Hematopoietic multipotent progenitor cell treated with erythropoietin and hydrocortisone succinate and interleukin-3 and kit ligand, for 6 days (in vitro differentiated cells): ENCODE measurements at regions not wholly inside any gene's neighbourhood (a gene's known extent, or its start where the extent isn't known, plus 50 kb on each side); places are given as distances from the start of the nearest gene placed in this dataset.

Source experiments
- DNase-seq: peaks from one replicate; pipeline ENCODE4 v3.0.0-alpha.2; 2015

GRCh38 chr6:94511502-94512088, 1065.7 kb upstream of the MANEA start:
- no peak for DNase-seq

GRCh38 chr6:94510877-94511276, 1066.5 kb upstream of the MANEA start:
- no peak for DNase-seq

GRCh38 chr6:94501516-94501915, 1075.8 kb upstream of the MANEA start:
- peak; percentile 1 for DNase-seq

- no peak for DNase-seq
Measured at GRCh38 chr6:94498099-94498498, 1078.7 kb upstream of the EPHA7 start.

GRCh38 chr6:94494500-94494899, 1075.1 kb upstream of the EPHA7 start:
- DNase-seq: no peak

GRCh38 chr6:94487371-94487770, 1068.0 kb upstream of the EPHA7 start:
- DNase-seq: no peak

- DNase-seq: no peak
Measured at GRCh38 chr6:94478133-94479005, 1059.0 kb upstream of the EPHA7 start.

GRCh38 chr6:94468830-94469229, 1049.5 kb upstream of the EPHA7 start:
- DNase-seq: no peak

GRCh38 chr6:94464018-94464510, 1044.7 kb upstream of the EPHA7 start:
- no peak for DNase-seq

- no peak for DNase-seq
Measured at GRCh38 chr6:94463306-94463705, 1043.9 kb upstream of the EPHA7 start.

GRCh38 chr6:94462231-94462630, 1042.9 kb upstream of the EPHA7 start:
- no peak for DNase-seq

- no peak for DNase-seq
Measured at GRCh38 chr6:94456266-94456665, 1036.9 kb upstream of the EPHA7 start.

- no peak for DNase-seq
Measured at GRCh38 chr6:94454231-94454630, 1034.9 kb upstream of the EPHA7 start.

- DNase-seq: no peak
Measured at GRCh38 chr6:94446120-94446519, 1026.8 kb upstream of the EPHA7 start.

GRCh38 chr6:94443701-94444100, 1024.3 kb upstream of the EPHA7 start:
- DNase-seq: no peak

- no peak for DNase-seq
Measured at GRCh38 chr6:94424692-94425091, 1005.3 kb upstream of the EPHA7 start.

- DNase-seq: no peak
Measured at GRCh38 chr6:94417363-94417762, 998.0 kb upstream of the EPHA7 start.

GRCh38 chr6:94414041-94414440, 994.7 kb upstream of the EPHA7 start:
- no peak for DNase-seq

GRCh38 chr6:94401311-94401710, 982.0 kb upstream of the EPHA7 start:
- no peak for DNase-seq

GRCh38 chr6:94394822-94395221, 975.5 kb upstream of the EPHA7 start:
- DNase-seq: no peak

GRCh38 chr6:94389218-94389617, 969.9 kb upstream of the EPHA7 start:
- no peak for DNase-seq

- DNase-seq: no peak
Measured at GRCh38 chr6:94377835-94378234, 958.5 kb upstream of the EPHA7 start.

- no peak for DNase-seq
Measured at GRCh38 chr6:94376876-94377275, 957.5 kb upstream of the EPHA7 start.

GRCh38 chr6:94372229-94372628, 952.9 kb upstream of the EPHA7 start:
- DNase-seq: no peak
